ENCODE measurements at regions not wholly inside any gene's neighbourhood (a gene's known extent, or its start where the extent isn't known, plus 50 kb on each side); places are given as distances from the start of the nearest gene placed in this dataset.

DNA sequence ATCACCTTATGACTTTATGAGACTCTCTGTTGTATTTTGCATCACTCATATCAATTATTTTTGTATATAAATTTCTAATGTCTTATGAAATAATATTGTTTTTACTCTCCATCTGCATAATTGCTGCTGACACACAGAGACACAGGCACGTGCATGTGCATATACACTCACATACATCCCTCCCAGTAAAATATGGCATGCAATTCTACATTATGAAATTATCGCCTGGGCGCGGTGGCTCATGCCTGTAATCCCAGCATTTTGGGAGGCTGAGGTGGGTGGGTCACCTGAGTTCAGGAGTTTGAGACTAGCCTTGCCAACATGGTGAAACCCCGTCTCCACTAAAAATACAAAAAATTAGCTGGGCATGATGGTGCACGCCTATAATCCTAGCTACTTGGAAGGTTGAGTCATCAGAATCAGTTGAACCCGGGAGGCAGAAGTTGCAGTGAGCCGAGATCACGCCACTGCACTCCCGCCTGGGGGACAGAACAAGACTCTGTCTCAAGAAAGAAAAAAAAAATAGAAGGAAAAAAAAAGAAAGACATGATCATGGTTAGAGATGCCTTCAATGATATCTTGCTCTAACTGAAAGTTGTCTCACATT lies 96.7 kb upstream of the LUZP2 start:
- Histone ChIP-seq H3K9me3 (ENCODE audit: low read depth) (no peaks in the 10 kb centered on the region), H3K79me2 (ENCODE audit: insufficient read depth) (no peaks in the 10 kb centered on the region), H3K27me3 (replicated peaks; ENCODE audit: insufficient read depth) (no peaks in the 10 kb centered on the region), H4K20me1 (ENCODE audit: insufficient read depth) (no peaks in the 10 kb centered on the region), H3K4me2 (ENCODE audit: unreplicated experiment) (no peak overlapping the region), H3F3A (ENCODE audit: insufficient read depth) (no peaks in the 10 kb centered on the region), H3K4me3 (no peak overlapping the region), H3K4me1 (ENCODE audit: insufficient read depth) (no peaks in the 10 kb centered on the region), H3K9me2 (ENCODE audit: insufficient read depth) (no peaks in the 10 kb centered on the region), H3K36me3 (ENCODE audit: low read depth) (no peaks in the 10 kb centered on the region), H3K27ac (no peak overlapping the region), H2AFZ (no peak overlapping the region), H3K9ac (no peak overlapping the region)
- 58 to 60% methylated on average over 10 of the region's 10 CpGs for WGBS, 2 experiments (ENCODE audit: low coverage in 1 of 2, low lambda C conversion rate in 2 of 2, missing lambda C conversion rate in 2 of 2)
- TF ChIP-seq EZH2phosphoT487 (IDR thresholded peaks at IDR 0.05; ENCODE audit: insufficient read depth, low read depth), result no peak
- TF ChIP-seq EZH2 (IDR thresholded peaks at IDR 0.05; ENCODE audit: insufficient read depth, poor library complexity, severe bottlenecking), result no peak
- no peak for DNase-seq
- in situ Hi-C loops (cut with MboI), result no loop called here

DNA sequence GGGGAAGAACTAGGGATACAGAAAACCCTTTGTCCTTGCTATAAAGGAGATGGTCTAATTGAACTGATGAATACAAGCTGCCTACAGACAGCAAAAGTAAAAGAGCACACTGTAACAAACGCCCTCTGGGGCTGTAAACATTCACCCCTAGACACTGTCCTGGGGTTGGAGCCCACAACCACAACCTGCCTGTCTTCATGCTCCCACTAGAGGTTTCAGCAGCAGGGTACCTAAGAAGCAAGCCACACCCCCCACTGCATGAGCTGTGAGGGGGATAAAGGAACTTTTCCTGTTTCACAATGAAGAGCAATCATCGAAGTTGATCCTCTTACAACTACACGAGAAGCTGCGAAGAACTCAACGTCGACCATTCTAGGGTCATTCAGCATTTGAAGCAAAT lies 90.5 kb upstream of the LUZP2 start:
- Histone ChIP-seq H3K36me3 (ENCODE audit: low read depth) (no peaks in the 10 kb centered on the region), H3K27me3 (replicated peaks; ENCODE audit: insufficient read depth) (no peaks in the 10 kb centered on the region), H4K20me1 (ENCODE audit: insufficient read depth) (no peaks in the 10 kb centered on the region), H3K79me2 (ENCODE audit: insufficient read depth) (no peaks in the 10 kb centered on the region), H3K4me3 (no peak overlapping the region), H3K27ac (no peak overlapping the region), H3F3A (ENCODE audit: insufficient read depth) (no peaks in the 10 kb centered on the region), H3K9ac (no peak overlapping the region), H3K9me2 (ENCODE audit: insufficient read depth) (no peaks in the 10 kb centered on the region), H3K4me1 (ENCODE audit: insufficient read depth) (no peaks in the 10 kb centered on the region), H2AFZ (no peak overlapping the region), H3K4me2 (ENCODE audit: unreplicated experiment) (no peak overlapping the region), H3K9me3 (ENCODE audit: low read depth) (no peaks in the 10 kb centered on the region)
- DNase-seq, result no peak
- TF ChIP-seq EZH2 (IDR thresholded peaks at IDR 0.05; ENCODE audit: insufficient read depth, poor library complexity, severe bottlenecking) (no peak), EZH2phosphoT487 (IDR thresholded peaks at IDR 0.05; ENCODE audit: insufficient read depth, low read depth) (no peak)
- in situ Hi-C loops (cut with MboI), result no loop called here
- WGBS, 2 experiments (ENCODE audit: low coverage in 1 of 2, low lambda C conversion rate in 2 of 2, missing lambda C conversion rate in 2 of 2), result 39 to 48% methylated on average over 6 of the region's 6 CpGs

DNA sequence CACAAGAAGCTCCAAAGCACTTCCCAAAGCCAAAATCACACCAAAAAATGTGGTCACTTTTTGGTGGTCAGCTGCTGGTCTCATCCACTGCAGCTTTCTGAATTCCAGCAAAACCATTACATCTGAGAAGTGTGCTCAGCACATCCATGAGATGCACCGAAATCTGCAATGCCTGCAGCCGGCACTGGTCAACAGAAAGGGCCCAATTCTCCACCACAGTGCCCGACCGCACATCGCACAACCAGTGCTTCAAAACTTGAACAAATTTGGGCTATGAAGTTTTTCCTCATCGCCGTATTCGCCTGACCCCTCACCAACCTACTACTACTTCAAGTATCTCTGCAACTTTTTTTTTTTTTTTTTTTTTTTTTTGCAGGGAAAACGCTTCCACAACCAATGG lies 89.9 kb upstream of the LUZP2 start:
- H4K20me1 ChIP-seq (ENCODE audit: insufficient read depth), result no peaks in the 10 kb centered on the region
- no peak overlapping the region for H3K4me3 ChIP-seq
- in situ Hi-C loops (cut with MboI), result no loop called here
- no peaks in the 10 kb centered on the region for H3K4me1 ChIP-seq (ENCODE audit: insufficient read depth)
- no peak overlapping the region for H3K27ac ChIP-seq
- no peaks in the 10 kb centered on the region for H3K27me3 ChIP-seq (replicated peaks; ENCODE audit: insufficient read depth)
- TF ChIP-seq EZH2 (IDR thresholded peaks at IDR 0.05; ENCODE audit: insufficient read depth, poor library complexity, severe bottlenecking) (no peak), EZH2phosphoT487 (IDR thresholded peaks at IDR 0.05; ENCODE audit: insufficient read depth, low read depth) (no peak)
- H3K9ac ChIP-seq, result no peak overlapping the region
- H3K36me3 ChIP-seq (ENCODE audit: low read depth), result no peaks in the 10 kb centered on the region
- no peaks in the 10 kb centered on the region for H3K9me3 ChIP-seq (ENCODE audit: low read depth)
- no peak overlapping the region for H3K4me2 ChIP-seq (ENCODE audit: unreplicated experiment)
- H3K9me2 ChIP-seq (ENCODE audit: insufficient read depth), result no peaks in the 10 kb centered on the region
- WGBS, 2 experiments (ENCODE audit: low coverage in 1 of 2, low lambda C conversion rate in 2 of 2, missing lambda C conversion rate in 2 of 2), result 59 to 65% methylated on average over 9 of the region's 9 CpGs
- H3F3A ChIP-seq (ENCODE audit: insufficient read depth), result no peaks in the 10 kb centered on the region
- H2AFZ ChIP-seq, result no peak overlapping the region
- no peaks in the 10 kb centered on the region for H3K79me2 ChIP-seq (ENCODE audit: insufficient read depth)
- DNase-seq, result no peak

DNA sequence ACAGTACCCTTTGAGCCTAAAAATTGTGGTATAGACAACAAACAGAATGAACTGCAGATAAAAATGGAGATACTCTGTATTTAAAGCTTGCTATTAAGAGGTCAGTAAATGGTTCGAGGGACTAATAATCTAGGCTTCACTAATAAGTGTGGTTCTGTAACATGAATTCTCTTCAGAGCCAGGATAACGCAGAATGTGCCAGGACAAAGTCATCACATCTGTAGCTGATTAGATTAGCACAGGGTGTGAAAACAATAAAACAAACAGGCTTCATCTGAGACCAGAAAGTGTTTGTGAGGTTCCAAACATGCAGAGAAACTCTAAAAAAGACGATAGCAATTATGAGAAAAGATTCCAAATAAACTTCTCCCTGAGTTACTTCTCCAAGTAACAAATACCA lies 89.1 kb upstream of the LUZP2 start:
- Histone ChIP-seq H3K9ac (no peak overlapping the region), H4K20me1 (ENCODE audit: insufficient read depth) (no peaks in the 10 kb centered on the region), H3K4me1 (ENCODE audit: insufficient read depth) (no peaks in the 10 kb centered on the region), H3K9me3 (ENCODE audit: low read depth) (no peaks in the 10 kb centered on the region), H2AFZ (no peak overlapping the region), H3K27ac (no peak overlapping the region), H3F3A (ENCODE audit: insufficient read depth) (no peaks in the 10 kb centered on the region), H3K4me3 (no peak overlapping the region), H3K36me3 (ENCODE audit: low read depth) (no peaks in the 10 kb centered on the region), H3K4me2 (ENCODE audit: unreplicated experiment) (no peak overlapping the region), H3K9me2 (ENCODE audit: insufficient read depth) (no peaks in the 10 kb centered on the region), H3K79me2 (ENCODE audit: insufficient read depth) (no peaks in the 10 kb centered on the region), H3K27me3 (replicated peaks; ENCODE audit: insufficient read depth) (no peaks in the 10 kb centered on the region)
- TF ChIP-seq EZH2 (IDR thresholded peaks at IDR 0.05; ENCODE audit: insufficient read depth, poor library complexity, severe bottlenecking) (no peak), EZH2phosphoT487 (IDR thresholded peaks at IDR 0.05; ENCODE audit: insufficient read depth, low read depth) (no peak)
- 0 to 2% methylated on average over 3 of the region's 3 CpGs for WGBS, 2 experiments (ENCODE audit: low coverage in 1 of 2, low lambda C conversion rate in 2 of 2, missing lambda C conversion rate in 2 of 2)
- in situ Hi-C loops (cut with MboI), result no loop called here
- no peak for DNase-seq

DNA sequence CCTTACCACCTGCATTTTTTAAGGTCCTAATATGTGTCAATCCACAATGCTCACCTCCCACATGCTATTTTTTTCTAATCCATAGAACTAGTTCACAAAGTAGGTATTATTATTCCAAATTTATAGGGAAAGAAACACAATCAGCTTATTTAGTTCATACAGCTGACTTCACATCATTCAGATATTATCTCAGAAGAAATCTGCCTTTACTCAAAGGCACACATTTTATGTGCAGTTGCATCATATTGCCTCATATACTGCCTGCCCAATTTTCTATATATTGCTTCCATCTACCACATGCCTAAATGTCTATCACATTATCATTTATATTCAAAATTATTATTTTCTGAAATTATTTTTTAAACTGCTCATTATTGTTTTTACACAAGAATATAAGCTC lies 88.7 kb upstream of the LUZP2 start:
- Histone ChIP-seq H3K9me2 (ENCODE audit: insufficient read depth) (no peaks in the 10 kb centered on the region), H3K79me2 (ENCODE audit: insufficient read depth) (no peaks in the 10 kb centered on the region), H3K4me3 (no peak overlapping the region), H3K36me3 (ENCODE audit: low read depth) (no peaks in the 10 kb centered on the region), H4K20me1 (ENCODE audit: insufficient read depth) (no peaks in the 10 kb centered on the region), H3K27ac (no peak overlapping the region), H3K9me3 (ENCODE audit: low read depth) (no peaks in the 10 kb centered on the region), H3K4me1 (ENCODE audit: insufficient read depth) (no peaks in the 10 kb centered on the region), H2AFZ (no peak overlapping the region), H3K9ac (no peak overlapping the region), H3K4me2 (ENCODE audit: unreplicated experiment) (no peak overlapping the region), H3K27me3 (replicated peaks; ENCODE audit: insufficient read depth) (no peaks in the 10 kb centered on the region), H3F3A (ENCODE audit: insufficient read depth) (no peaks in the 10 kb centered on the region)
- TF ChIP-seq EZH2 (IDR thresholded peaks at IDR 0.05; ENCODE audit: insufficient read depth, poor library complexity, severe bottlenecking) (no peak), EZH2phosphoT487 (IDR thresholded peaks at IDR 0.05; ENCODE audit: insufficient read depth, low read depth) (no peak)
- DNase-seq, result no peak
- in situ Hi-C loops (cut with MboI), result no loop called here

Measured in GM23248 (cell line).